Lung (tissue), 9 donors: ENCODE measurements at regions not wholly inside any gene's neighbourhood (a gene's known extent, or its start where the extent isn't known, plus 50 kb on each side); places are given as distances from the start of the nearest gene placed in this dataset.
"Not testable (repeated sequence)": the region's sequence is repeated elsewhere in the genome, so short reads cannot be mapped to it uniquely, and the experiment has no call there.

Experiments
- ATAC-seq: fragments of 200-7000 bp; cut with Tn5 transposase; one replicate; pipeline ENCODE4 v1.9.1; 2020; ENCODE audit warnings: moderate number of reproducible peaks; ENCODE audit not compliant: insufficient read depth, low FRiP score
- DNase-seq, 3 donors: peaks; one replicate each; pipeline ENCODE4 v3.0.0-alpha.2; 2013 to 2017
- H3K27ac ChIP-seq, 2 donors: one replicate each; pipeline ENCODE4 v1.5.1; 2013; ENCODE audit warnings: mild to moderate bottlenecking in 2 of 2, moderate library complexity in 2 of 2, control low read depth in 1 of 2, inconsistent platforms in 1 of 2, low read depth in 1 of 2, low read length in 1 of 2
- H3K27me3 ChIP-seq, 3 donors: one replicate each; pipeline ENCODE4 v1.5.1; 2013; ENCODE audit warnings: low read length in 2 of 3; ENCODE audit not compliant: control insufficient read depth in 3 of 3, insufficient read depth in 3 of 3
- H3K36me3 ChIP-seq, 4 donors: one replicate each; pipeline ENCODE4 v1.5.1; 2013; ENCODE audit warnings: low read length in 4 of 4, mild to moderate bottlenecking in 1 of 4, moderate library complexity in 1 of 4; ENCODE audit not compliant: control insufficient read depth in 4 of 4, insufficient read depth in 4 of 4
- H3K4me1 ChIP-seq, 5 donors: one replicate each; pipeline ENCODE4 v1.5.1; 2013; ENCODE audit warnings: low read length in 5 of 5, mild to moderate bottlenecking in 2 of 5, moderate library complexity in 1 of 5; ENCODE audit not compliant: control insufficient read depth in 5 of 5, insufficient read depth in 5 of 5
- H3K4me3 ChIP-seq: one replicate; pipeline ENCODE4 v1.5.1; 2013; ENCODE audit warnings: mild to moderate bottlenecking, control low read depth, moderate library complexity
- H3K9ac ChIP-seq, 2 donors: one replicate each; pipeline ENCODE4 v1.5.1; 2013; ENCODE audit warnings: low read length in 2 of 2, control low read depth in 1 of 2; ENCODE audit not compliant: insufficient read depth in 1 of 2
- H3K9me3 ChIP-seq, 4 donors: one replicate each; pipeline ENCODE4 v1.5.1; 2013; ENCODE audit warnings: low read length in 3 of 4, mild to moderate bottlenecking in 1 of 4, moderate library complexity in 1 of 4; ENCODE audit not compliant: control insufficient read depth in 4 of 4, insufficient read depth in 3 of 4
- WGBS, 2 donors: extraction: QIAGEN DNeasy Blood & Tissue Kit; methylation state at CpG; one replicate each; pipeline ENCODE4 v1.1.7; 2013; 5-methylcytosine and 5-hydroxymethylcytosine counted together
- donor health status: Bipolar disorder and iron deficiency.
- donor health status: healthy.
- donor health status: DM: yes; HTN: yes; CAD: no.

DNA sequence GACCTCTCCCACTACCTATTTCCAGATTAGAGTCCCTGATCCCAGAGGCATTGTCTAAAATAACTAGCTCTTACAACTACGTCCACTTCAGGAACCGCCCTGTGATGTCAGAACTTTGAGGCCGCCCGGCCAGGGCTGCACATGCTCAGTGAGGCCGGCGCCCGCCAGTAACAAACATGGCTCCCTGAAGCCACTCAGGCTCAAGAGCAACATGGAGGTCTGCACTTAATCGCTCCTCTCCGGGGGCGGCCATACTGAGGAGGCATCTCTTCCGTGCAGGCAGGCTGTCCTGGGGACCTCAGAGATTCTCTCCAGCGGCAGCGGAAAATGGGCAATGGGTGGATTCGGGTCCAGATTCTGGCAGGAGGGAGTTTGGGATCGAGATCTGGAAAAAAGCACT, 385.1 kb downstream of the SPATA31A6 start:
- not testable (repeated sequence) for DNase-seq, H3K9ac ChIP-seq, H3K27me3 ChIP-seq, ATAC-seq, H3K27ac ChIP-seq, H3K4me3 ChIP-seq, H3K9me3 ChIP-seq, H3K4me1 ChIP-seq, H3K36me3 ChIP-seq
- 14% methylated on average over 4 of the region's 15 CpGs; no CpG with 5 or more reads in 1 of the 2 donors for WGBS, 2 donors

DNA sequence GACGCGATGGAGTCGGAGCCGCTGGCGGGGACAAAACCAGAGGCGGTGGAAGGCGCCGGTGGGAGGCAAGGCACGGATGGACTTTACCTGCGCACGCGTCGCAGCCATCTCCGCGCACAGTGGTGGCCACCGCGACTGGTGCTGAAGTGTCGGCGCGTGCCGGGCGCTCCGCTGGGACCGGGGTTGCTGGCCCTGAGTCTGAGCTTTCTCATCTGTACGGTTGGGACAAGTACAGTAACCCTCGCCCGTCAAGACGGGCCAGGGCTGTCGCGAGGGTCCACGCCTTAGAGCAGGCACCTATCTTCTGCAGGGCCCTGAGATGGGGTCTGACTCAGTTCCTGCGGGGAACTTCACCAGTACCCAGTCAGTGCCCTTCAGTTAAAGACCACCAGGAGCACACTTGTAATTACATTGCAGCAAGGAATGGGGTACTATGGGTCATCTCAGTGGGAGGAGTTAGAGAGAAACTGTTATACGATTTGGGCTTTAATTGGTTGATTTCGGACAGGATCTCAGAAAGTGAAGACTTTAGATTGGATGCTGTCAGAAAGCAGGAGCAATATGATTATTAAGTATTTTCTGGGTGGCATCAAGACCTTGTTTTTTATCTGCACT, 385.6 kb downstream of the SPATA31A6 start:
- 5 to 20% methylated on average over 6 to 14 of the region's 34 CpGs for WGBS, 2 donors
- not testable (repeated sequence) for DNase-seq, H3K4me1 ChIP-seq, ATAC-seq, H3K9me3 ChIP-seq, H3K27ac ChIP-seq, H3K4me3 ChIP-seq, H3K36me3 ChIP-seq, H3K9ac ChIP-seq, H3K27me3 ChIP-seq

DNA sequence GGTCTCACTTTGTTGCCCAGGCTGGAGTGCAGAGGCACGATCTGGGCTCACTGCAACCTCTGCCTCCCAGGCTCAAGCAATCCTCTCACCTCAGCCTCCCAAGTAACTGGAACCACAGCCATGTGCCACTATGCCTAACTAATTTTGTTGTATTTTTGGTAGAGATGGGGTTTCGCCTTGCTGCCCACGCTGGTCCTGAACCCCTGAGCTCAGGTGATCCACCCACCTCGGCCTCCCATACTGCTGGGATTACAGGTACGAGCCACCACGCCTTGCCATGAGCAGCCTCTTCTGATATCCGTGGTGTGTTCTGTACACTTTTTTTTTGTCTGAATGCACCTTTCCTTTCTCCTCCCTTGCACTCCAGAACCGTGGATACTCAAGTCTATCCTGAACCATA, 394.4 kb downstream of the SPATA31A6 start:
- not testable (repeated sequence) for ATAC-seq, H3K9ac ChIP-seq, H3K4me1 ChIP-seq, H3K4me3 ChIP-seq, H3K27ac ChIP-seq, H3K27me3 ChIP-seq, H3K9me3 ChIP-seq, H3K36me3 ChIP-seq, DNase-seq
- 68 to 89% methylated on average over 5 to 6 of the region's 8 CpGs for WGBS, 2 donors
